WTC11 (cell line): ENCODE measurements at regions not wholly inside any gene's neighbourhood (a gene's known extent, or its start where the extent isn't known, plus 50 kb on each side); places are given as distances from the start of the nearest gene placed in this dataset.
A peak's percentile ranks its signal among the peaks of the same experiment; 100 is the strongest.

ENCODE experiments used
- ATAC-seq: fragments of 200-7000 bp; cut with Tn5 transposase; 2 replicates; pipeline ENCODE4 v1.10.0; 2021; ENCODE audit warnings: mild to moderate bottlenecking, moderate library complexity
- CTCF ChIA-PET: fragments of 300-600 bp; sonication (Branson Sonifier 250); formaldehyde crosslinking; loops from one replicate; lab custom pipeline; 2021; ENCODE audit warnings: antibody characterized with exemption; lab: Charles Lee
- POLR2A ChIA-PET: fragments of 350-600 bp; sonication (Branson Sonifier 250); formaldehyde crosslinking; loops from one replicate; lab custom pipeline; 2021; ENCODE audit warnings: antibody characterized with exemption; lab: Charles Lee
- DNase-seq: peaks from one replicate; pipeline ENCODE4 v3.0.0; 2021; ENCODE audit warnings: low spot score
- H3K27ac Mint-ChIP-seq: 2 replicates; pipeline ENCODE4 v1.8.0; 2021; ENCODE audit warnings: mixed read lengths
- H3K27me3 Mint-ChIP-seq: 2 replicates; pipeline ENCODE4 v1.8.0; 2021; ENCODE audit warnings: low read depth, mild to moderate bottlenecking, moderate library complexity, mixed read lengths
- H3K36me3 Mint-ChIP-seq: 2 replicates; pipeline ENCODE4 v1.8.0; 2021; ENCODE audit warnings: mixed read lengths
- H3K4me1 Mint-ChIP-seq: 2 replicates; pipeline ENCODE4 v1.8.0; 2022; ENCODE audit warnings: mixed read lengths
- H3K4me3 Mint-ChIP-seq: 2 replicates; pipeline ENCODE4 v1.8.0; 2021; ENCODE audit warnings: mild to moderate bottlenecking, moderate library complexity, mixed read lengths
- H3K9me3 Mint-ChIP-seq: 2 replicates; pipeline ENCODE4 v1.8.0; 2021; ENCODE audit warnings: mixed read lengths
- FOXK1 ChIP-seq: sonication (generic); formaldehyde crosslinking; IDR thresholded peaks from 2 replicates; pipeline ENCODE4 v1.8.0; 2022; ENCODE audit warnings: mild to moderate bottlenecking, moderate library complexity, missing genetic modification reagents
- GTF2I ChIP-seq: fragments of 250-450 bp; sonication (Bioruptor Pico); conservative IDR thresholded peaks from 2 replicates; pipeline ENCODE4 v1.4.0; 2021; ENCODE audit warnings: mild to moderate bottlenecking
- IRF2 ChIP-seq: sonication (generic); formaldehyde crosslinking; IDR thresholded peaks from 2 replicates; pipeline ENCODE4 v1.8.0; 2022; ENCODE audit warnings: low read depth, missing genetic modification reagents, borderline replicate concordance
- JAZF1 ChIP-seq: fragments of 250-450 bp; sonication (Bioruptor Pico); IDR thresholded peaks from 2 replicates; pipeline ENCODE4 v1.9.0; 2021; ENCODE audit warnings: moderate library complexity, mild to moderate bottlenecking, inconsistent platforms
- JUN ChIP-seq: sonication (generic); formaldehyde crosslinking; IDR thresholded peaks from 2 replicates; pipeline ENCODE4 v1.8.0; 2023; ENCODE audit warnings: mild to moderate bottlenecking, missing genetic modification reagents
- NFYB ChIP-seq: sonication (generic); formaldehyde crosslinking; conservative IDR thresholded peaks from 2 replicates; pipeline ENCODE4 v1.8.0; 2022; ENCODE audit warnings: low read depth, missing genetic modification reagents
- SP1 ChIP-seq: sonication (generic); formaldehyde crosslinking; conservative IDR thresholded peaks from 2 replicates; pipeline ENCODE4 v1.8.1; 2022; ENCODE audit warnings: missing genetic modification reagents
- TF ChIP-seq, protein P1 (sequence below): sonication (generic); formaldehyde crosslinking; IDR thresholded peaks from 2 replicates; pipeline ENCODE4 v1.8.1; 2022; ENCODE audit warnings: low read depth, mild to moderate bottlenecking, moderate library complexity, missing genetic modification reagents, borderline replicate concordance
- TF ChIP-seq, protein P2 (sequence below): sonication (generic); formaldehyde crosslinking; IDR thresholded peaks from 2 replicates; pipeline ENCODE4 v1.8.1; 2023; ENCODE audit warnings: mild to moderate bottlenecking, missing genetic modification reagents, moderate library complexity
- TF ChIP-seq, protein P3 (sequence below): sonication (generic); formaldehyde crosslinking; IDR thresholded peaks from 2 replicates; pipeline ENCODE4 v1.8.0; 2022; ENCODE audit warnings: missing genetic modification reagents
- TF ChIP-seq, protein P4 (sequence below): fragments of 250-450 bp; sonication (Bioruptor Pico); IDR thresholded peaks from 2 replicates; pipeline ENCODE4 v1.8.0; 2021; ENCODE audit warnings: mild to moderate bottlenecking
- TF ChIP-seq, protein P5 (sequence below): sonication (generic); formaldehyde crosslinking; conservative IDR thresholded peaks from 2 replicates; pipeline ENCODE4 v1.8.1; 2022; ENCODE audit warnings: mild to moderate bottlenecking, missing genetic modification reagents
- TF ChIP-seq, protein P6 (sequence below): sonication (generic); formaldehyde crosslinking; IDR thresholded peaks from 2 replicates; pipeline ENCODE4 v1.8.1; 2022; ENCODE audit warnings: missing genetic modification reagents, borderline replicate concordance
- TF ChIP-seq, protein P7 (sequence below): sonication (generic); formaldehyde crosslinking; IDR thresholded peaks from 2 replicates; pipeline ENCODE4 v1.8.0; 2022; ENCODE audit warnings: mild to moderate bottlenecking, missing genetic modification reagents
- TF ChIP-seq, protein P8 (sequence below): fragments of 250-450 bp; sonication (Bioruptor Pico); IDR thresholded peaks from 2 replicates; pipeline ENCODE4 v2.1.2; 2022; ENCODE audit warnings: mild to moderate bottlenecking, moderate library complexity
- TF ChIP-seq, protein P9 (sequence below): sonication (generic); formaldehyde crosslinking; IDR thresholded peaks from 2 replicates; pipeline ENCODE4 v1.8.1; 2023; ENCODE audit warnings: mild to moderate bottlenecking, missing genetic modification reagents, borderline replicate concordance
- TF ChIP-seq, protein P10 (sequence below): fragments of 250-450 bp; sonication (Bioruptor Pico); IDR thresholded peaks from 2 replicates; pipeline ENCODE4 v1.9.0; 2021; ENCODE audit warnings: mild to moderate bottlenecking

DNA sequence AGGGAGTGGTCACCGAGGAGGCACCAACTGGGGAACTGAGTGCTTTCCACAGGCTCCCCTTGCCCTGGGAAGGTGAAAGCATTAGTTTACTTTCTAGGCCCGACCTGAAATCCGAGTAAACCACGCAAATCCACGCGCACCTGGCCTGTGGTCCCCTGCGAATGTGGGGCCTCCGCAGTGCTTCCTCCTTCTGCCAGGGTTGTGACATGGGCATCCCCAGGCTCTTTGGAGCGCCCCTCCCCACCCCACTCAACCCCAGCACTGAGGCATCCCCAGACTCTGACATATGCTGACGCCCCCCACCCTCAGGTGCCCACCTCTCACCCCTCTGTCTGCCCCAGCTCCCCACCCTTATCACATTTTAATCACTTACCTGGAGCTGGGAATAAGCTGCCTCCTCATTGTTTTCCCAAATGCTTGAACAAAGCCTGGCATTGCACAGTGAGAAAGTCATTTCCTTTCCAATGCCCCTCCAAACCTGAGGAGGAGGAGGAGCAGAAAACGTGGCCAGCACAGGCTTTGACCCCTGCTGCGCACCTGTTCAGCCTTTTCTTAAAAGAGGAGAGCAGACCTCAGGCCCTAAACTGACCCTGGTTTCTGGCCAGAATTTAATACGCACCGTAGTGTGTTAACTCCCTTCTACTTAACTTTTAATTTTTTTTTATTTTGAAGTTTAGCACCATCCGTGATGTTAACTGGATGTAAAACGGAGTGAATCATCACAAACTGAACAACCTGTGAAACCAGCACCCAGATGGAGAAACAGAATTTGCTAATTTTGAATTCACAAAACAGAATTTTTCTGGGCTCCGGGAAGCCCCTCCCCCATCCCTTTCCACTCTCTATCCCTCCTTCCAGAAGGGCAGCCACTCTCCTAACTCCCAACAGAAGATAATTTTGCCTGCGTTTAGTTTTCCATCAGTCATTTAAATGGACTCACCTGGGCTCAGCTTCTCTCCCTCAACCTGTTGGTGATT lies 129.4 kb downstream of the WDR11 start:
- DNase-seq (no peak), ATAC-seq (peak; percentile 5; the same call in 1 of the 2 replicates)
- H3K9me3 Mint-ChIP-seq, result peaks cover 17% of the 10 kb centered on the region
- no peak overlapping the region for H3K27ac Mint-ChIP-seq
- H3K4me3 Mint-ChIP-seq, result peak overlapping the region; percentile 47
- ChIA-PET POLR2A (interaction anchor here (1.1 kb wide), 1 partner anchor 18 kb away, joined by 4 read pairs; no protein-coding TSS in a partner anchor), CTCF (interaction anchor here (0.7 to 2.6 kb wide), 3 partner anchors 31 to 540 kb away, joined by 3 to 6 read pairs (median 3); no protein-coding TSS in a partner anchor)
- H3K27me3 Mint-ChIP-seq, result peaks cover 49% of the 10 kb centered on the region
- H3K36me3 Mint-ChIP-seq, result peaks cover 8% of the 10 kb centered on the region
- H3K4me1 Mint-ChIP-seq, result peaks cover 43% of the 10 kb centered on the region
- no peak for TF ChIP-seq SP1 (CRISPR knock-in tag)
- TF ChIP-seq, protein P1, sequence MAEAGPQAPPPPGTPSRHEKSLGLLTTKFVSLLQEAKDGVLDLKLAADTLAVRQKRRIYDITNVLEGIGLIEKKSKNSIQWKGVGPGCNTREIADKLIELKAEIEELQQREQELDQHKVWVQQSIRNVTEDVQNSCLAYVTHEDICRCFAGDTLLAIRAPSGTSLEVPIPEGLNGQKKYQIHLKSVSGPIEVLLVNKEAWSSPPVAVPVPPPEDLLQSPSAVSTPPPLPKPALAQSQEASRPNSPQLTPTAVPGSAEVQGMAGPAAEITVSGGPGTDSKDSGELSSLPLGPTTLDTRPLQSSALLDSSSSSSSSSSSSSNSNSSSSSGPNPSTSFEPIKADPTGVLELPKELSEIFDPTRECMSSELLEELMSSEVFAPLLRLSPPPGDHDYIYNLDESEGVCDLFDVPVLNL (CRISPR knock-in tag), result no peak
- TF ChIP-seq JUN (CRISPR knock-in tag), result no peak
- TF ChIP-seq NFYB (CRISPR knock-in tag), result no peak
- no peak for TF ChIP-seq JAZF1 (CRISPR knock-in tag)
- no peak for TF ChIP-seq FOXK1 (CRISPR knock-in tag)
- TF ChIP-seq, protein P2, sequence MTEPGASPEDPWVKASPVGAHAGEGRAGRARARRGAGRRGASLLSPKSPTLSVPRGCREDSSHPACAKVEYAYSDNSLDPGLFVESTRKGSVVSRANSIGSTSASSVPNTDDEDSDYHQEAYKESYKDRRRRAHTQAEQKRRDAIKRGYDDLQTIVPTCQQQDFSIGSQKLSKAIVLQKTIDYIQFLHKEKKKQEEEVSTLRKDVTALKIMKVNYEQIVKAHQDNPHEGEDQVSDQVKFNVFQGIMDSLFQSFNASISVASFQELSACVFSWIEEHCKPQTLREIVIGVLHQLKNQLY (CRISPR knock-in tag), result no peak
- TF ChIP-seq, protein P3, sequence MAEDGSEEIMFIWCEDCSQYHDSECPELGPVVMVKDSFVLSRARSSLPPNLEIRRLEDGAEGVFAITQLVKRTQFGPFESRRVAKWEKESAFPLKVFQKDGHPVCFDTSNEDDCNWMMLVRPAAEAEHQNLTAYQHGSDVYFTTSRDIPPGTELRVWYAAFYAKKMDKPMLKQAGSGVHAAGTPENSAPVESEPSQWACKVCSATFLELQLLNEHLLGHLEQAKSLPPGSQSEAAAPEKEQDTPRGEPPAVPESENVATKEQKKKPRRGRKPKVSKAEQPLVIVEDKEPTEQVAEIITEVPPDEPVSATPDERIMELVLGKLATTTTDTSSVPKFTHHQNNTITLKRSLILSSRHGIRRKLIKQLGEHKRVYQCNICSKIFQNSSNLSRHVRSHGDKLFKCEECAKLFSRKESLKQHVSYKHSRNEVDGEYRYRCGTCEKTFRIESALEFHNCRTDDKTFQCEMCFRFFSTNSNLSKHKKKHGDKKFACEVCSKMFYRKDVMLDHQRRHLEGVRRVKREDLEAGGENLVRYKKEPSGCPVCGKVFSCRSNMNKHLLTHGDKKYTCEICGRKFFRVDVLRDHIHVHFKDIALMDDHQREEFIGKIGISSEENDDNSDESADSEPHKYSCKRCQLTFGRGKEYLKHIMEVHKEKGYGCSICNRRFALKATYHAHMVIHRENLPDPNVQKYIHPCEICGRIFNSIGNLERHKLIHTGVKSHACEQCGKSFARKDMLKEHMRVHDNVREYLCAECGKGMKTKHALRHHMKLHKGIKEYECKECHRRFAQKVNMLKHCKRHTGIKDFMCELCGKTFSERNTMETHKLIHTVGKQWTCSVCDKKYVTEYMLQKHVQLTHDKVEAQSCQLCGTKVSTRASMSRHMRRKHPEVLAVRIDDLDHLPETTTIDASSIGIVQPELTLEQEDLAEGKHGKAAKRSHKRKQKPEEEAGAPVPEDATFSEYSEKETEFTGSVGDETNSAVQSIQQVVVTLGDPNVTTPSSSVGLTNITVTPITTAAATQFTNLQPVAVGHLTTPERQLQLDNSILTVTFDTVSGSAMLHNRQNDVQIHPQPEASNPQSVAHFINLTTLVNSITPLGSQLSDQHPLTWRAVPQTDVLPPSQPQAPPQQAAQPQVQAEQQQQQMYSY (CRISPR knock-in tag), result no peak
- TF ChIP-seq, protein P4, sequence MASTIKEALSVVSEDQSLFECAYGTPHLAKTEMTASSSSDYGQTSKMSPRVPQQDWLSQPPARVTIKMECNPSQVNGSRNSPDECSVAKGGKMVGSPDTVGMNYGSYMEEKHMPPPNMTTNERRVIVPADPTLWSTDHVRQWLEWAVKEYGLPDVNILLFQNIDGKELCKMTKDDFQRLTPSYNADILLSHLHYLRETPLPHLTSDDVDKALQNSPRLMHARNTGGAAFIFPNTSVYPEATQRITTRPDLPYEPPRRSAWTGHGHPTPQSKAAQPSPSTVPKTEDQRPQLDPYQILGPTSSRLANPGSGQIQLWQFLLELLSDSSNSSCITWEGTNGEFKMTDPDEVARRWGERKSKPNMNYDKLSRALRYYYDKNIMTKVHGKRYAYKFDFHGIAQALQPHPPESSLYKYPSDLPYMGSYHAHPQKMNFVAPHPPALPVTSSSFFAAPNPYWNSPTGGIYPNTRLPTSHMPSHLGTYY, result no peak
- no peak for TF ChIP-seq IRF2 (CRISPR knock-in tag)
- TF ChIP-seq, protein P5, sequence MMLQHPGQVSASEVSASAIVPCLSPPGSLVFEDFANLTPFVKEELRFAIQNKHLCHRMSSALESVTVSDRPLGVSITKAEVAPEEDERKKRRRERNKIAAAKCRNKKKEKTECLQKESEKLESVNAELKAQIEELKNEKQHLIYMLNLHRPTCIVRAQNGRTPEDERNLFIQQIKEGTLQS (CRISPR knock-in tag), result no peak
- TF ChIP-seq, protein P6, sequence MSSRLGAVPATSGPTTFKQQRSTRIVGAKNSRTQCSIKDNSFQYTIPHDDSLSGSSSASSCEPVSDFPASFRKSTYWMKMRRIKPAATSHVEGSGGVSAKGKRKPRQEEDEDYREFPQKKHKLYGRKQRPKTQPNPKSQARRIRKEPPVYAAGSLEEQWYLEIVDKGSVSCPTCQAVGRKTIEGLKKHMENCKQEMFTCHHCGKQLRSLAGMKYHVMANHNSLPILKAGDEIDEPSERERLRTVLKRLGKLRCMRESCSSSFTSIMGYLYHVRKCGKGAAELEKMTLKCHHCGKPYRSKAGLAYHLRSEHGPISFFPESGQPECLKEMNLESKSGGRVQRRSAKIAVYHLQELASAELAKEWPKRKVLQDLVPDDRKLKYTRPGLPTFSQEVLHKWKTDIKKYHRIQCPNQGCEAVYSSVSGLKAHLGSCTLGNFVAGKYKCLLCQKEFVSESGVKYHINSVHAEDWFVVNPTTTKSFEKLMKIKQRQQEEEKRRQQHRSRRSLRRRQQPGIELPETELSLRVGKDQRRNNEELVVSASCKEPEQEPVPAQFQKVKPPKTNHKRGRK (CRISPR knock-in tag), result no peak
- TF ChIP-seq, protein P7, sequence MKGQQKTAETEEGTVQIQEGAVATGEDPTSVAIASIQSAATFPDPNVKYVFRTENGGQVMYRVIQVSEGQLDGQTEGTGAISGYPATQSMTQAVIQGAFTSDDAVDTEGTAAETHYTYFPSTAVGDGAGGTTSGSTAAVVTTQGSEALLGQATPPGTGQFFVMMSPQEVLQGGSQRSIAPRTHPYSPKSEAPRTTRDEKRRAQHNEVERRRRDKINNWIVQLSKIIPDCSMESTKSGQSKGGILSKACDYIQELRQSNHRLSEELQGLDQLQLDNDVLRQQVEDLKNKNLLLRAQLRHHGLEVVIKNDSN (CRISPR knock-in tag), result no peak
- TF ChIP-seq, protein P8, sequence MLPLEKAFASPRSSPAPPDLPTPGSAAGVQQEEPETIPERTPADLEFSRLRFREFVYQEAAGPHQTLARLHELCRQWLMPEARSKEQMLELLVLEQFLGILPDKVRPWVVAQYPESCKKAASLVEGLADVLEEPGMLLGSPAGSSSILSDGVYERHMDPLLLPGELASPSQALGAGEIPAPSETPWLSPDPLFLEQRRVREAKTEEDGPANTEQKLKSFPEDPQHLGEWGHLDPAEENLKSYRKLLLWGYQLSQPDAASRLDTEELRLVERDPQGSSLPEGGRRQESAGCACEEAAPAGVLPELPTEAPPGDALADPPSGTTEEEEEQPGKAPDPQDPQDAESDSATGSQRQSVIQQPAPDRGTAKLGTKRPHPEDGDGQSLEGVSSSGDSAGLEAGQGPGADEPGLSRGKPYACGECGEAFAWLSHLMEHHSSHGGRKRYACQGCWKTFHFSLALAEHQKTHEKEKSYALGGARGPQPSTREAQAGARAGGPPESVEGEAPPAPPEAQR (CRISPR knock-in tag), result no peak
- TF ChIP-seq, protein P9, sequence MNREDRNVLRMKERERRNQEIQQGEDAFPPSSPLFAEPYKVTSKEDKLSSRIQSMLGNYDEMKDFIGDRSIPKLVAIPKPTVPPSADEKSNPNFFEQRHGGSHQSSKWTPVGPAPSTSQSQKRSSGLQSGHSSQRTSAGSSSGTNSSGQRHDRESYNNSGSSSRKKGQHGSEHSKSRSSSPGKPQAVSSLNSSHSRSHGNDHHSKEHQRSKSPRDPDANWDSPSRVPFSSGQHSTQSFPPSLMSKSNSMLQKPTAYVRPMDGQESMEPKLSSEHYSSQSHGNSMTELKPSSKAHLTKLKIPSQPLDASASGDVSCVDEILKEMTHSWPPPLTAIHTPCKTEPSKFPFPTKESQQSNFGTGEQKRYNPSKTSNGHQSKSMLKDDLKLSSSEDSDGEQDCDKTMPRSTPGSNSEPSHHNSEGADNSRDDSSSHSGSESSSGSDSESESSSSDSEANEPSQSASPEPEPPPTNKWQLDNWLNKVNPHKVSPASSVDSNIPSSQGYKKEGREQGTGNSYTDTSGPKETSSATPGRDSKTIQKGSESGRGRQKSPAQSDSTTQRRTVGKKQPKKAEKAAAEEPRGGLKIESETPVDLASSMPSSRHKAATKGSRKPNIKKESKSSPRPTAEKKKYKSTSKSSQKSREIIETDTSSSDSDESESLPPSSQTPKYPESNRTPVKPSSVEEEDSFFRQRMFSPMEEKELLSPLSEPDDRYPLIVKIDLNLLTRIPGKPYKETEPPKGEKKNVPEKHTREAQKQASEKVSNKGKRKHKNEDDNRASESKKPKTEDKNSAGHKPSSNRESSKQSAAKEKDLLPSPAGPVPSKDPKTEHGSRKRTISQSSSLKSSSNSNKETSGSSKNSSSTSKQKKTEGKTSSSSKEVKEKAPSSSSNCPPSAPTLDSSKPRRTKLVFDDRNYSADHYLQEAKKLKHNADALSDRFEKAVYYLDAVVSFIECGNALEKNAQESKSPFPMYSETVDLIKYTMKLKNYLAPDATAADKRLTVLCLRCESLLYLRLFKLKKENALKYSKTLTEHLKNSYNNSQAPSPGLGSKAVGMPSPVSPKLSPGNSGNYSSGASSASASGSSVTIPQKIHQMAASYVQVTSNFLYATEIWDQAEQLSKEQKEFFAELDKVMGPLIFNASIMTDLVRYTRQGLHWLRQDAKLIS (CRISPR knock-in tag), result no peak
- TF ChIP-seq, protein P10, sequence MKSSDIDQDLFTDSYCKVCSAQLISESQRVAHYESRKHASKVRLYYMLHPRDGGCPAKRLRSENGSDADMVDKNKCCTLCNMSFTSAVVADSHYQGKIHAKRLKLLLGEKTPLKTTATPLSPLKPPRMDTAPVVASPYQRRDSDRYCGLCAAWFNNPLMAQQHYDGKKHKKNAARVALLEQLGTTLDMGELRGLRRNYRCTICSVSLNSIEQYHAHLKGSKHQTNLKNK (CRISPR knock-in tag), result no peak
- TF ChIP-seq GTF2I, result no peak
